ENCODE measurements at regions not wholly inside any gene's neighbourhood (a gene's known extent, or its start where the extent isn't known, plus 50 kb on each side); places are given as distances from the start of the nearest gene placed in this dataset.

DNA sequence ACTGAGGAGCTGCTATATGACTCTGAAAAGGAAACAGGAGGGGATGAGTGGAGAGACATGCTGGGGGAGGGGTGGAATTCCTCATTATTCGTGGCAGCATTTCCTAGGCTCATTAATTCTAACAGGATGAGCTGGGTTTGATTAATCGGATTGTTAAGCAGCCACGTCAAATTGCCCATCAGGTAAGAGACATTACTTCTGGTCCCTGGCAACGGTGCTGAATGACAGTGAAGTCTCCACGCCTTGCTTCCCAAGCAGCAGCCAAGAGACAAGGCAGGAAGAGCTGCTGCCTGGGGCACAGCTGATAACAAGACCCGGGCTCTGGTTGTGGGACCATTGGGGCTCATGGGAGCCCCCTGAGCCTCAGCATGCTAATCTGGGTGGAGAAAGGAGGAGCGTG, 86.6 kb downstream of the MARCHF4 start:
- no peak for DNase-seq

DNA sequence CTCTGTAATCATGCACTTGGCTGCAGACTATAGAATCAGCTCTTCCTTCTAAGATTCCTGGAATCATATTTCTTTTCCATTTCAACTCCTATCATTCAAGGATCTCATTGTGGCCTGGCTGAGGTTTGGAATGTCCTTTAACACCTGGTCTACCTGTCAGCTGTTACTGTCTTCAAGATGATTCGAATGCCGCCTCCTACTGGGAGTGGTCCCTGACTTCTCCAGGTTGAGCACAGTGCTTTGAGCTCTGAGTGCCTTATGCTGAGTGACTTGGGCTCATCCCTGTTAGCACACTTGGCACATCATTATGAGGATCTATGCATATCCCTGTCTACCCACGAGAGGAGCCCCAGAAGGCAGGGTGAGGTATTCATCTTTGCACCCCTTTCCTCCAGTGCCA, 87.6 kb downstream of the MARCHF4 start:
- DNase-seq, result no peak

DNA sequence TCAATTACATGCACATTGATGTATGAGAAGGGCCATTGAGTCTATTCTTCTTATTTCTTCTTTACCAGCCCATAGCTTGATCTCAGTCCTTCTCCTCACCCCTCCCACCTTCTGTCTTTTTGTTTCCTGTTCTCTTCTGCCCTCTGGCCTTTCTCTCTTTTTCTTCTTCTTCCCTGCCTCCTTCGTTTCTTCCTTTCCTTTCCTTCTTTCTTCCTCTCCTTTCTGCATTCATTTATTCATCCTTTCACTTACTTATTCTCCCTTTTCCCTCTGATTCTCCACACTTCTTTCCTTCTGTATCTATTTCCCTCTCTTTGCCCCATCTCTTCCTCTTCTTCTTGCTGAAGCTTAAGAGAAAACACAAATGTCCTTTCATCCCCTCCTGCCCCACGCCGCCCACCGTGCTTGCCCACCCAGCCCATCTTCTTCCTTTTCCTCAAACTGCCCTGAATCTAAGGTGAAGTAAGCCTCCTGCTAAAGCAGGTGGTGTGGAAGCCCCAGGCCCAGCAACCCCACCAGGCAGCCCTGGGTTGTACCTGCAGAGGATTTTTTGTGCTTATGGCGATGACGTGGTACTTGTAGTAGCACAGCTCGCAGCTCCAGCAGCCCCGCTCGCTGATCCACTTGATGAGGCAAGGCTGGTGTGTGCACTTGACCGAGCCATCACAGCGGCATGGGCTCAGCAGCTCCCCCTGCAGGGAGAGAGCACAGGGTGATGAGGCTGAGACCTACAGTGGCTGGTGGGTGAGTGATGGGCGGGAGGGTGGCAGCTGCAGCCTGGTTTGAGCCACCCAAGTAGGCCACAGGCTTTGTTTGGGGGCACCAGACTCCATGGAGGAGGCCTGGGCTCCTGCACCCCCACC, 89.0 kb downstream of the MARCHF4 start:
- no peak for DNase-seq

GRCh38 chr2:216281876-216282275, 90.4 kb downstream of the MARCHF4 start:
- DNase-seq, result no peak

DNA sequence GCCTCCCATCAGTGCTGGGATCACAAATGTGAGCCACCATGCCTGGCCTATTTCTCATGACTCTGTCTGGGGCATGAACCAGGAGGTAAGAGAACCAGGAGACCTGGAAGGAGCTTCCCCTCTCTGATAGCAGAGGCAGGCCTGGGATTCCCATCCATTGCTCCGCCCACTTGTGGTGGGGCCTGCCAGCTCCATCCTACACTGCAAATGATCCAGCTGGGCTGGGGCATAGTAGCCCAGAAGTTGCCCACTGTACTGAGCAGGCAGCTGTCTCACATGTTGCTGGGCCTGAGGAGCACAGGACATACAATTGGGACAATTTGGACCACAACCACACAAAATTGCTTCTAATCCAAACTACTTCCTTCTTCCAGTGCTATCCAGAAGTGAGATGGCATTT, 91.0 kb downstream of the MARCHF4 start:
- no peak for DNase-seq

DNA sequence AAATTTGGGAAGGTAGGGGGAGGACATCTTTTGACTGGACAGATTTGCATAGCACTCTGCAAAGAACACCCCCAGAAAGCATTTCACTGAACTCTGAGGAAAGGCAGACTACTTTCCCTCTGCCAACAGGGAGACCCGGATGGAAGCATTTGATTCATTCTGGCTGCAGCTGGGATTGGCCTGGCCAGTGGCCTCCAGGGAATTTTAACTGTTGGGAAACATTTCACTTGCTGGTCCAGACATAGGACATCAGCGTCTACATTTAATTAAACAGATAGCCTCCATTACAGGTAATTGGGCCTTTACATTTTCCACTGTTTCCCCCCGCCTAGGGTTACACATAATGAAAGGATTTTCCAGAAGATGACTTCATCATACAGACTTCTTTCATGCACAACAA, 92.8 kb downstream of the MARCHF4 start:
- DNase-seq, result no peak

- DNase-seq, result no peak
Measured at GRCh38 chr2:216279031-216279430, 93.3 kb downstream of the MARCHF4 start.

GRCh38 chr2:216275890-216276289, 96.4 kb downstream of the MARCHF4 start:
- DNase-seq, result no peak

DNA sequence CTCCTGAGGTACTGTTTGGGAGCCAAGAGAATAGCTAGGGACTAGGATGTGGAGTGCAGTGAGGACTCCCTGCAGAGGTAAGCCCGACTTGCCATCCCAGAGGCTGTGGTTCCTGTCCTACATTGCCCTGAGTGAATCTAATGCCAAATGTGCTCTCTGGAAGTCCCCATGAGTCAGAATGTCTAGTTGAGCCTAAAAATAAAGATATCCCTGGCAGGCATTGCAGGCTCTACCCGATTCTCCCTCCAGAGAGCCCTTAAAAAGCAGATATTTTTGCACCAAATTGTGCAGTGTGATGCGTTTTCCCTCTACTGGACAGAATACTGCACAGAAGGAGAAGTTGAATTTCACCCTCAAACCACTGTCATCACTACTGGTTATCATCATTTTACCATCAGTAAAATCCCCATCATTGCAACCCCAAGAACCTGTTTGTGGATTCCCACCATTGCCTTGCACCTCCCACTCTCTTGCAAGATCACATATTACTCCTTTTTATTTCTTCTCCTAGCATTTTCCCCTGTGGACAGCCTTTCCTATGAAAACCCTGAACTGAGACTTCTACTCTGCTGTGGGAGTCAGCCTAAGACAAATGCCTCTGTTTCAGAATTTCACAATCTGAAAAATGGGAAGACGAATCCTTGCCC, 98.0 kb downstream of the MARCHF4 start:
- no peak for DNase-seq

GRCh38 chr2:216261042-216261537, 111.2 kb downstream of the MARCHF4 start:
- DNase-seq, result no peak

GRCh38 chr2:216260629-216261028, 111.7 kb downstream of the MARCHF4 start:
- DNase-seq, result no peak

DNA sequence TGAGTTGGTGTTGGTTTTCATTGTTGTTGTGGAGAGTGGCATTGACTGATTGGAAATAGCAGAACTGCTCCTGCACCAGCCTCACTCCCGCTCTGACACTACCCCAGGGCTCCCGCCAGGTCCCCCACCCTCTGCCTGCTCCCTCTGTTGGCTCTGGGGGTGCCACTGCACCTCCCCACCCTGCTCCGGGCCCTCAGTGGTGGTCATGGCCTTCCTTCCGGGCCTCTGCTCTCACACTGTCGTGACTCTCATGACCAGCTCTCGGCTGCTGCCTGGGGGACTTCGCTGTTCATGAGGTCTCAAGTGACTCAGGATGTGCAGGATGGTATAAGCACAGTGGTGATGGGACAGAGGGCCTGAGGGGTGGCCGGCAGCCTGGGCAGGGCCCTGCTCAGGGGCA, 113.2 kb downstream of the MARCHF4 start:
- no peak for DNase-seq

DNA sequence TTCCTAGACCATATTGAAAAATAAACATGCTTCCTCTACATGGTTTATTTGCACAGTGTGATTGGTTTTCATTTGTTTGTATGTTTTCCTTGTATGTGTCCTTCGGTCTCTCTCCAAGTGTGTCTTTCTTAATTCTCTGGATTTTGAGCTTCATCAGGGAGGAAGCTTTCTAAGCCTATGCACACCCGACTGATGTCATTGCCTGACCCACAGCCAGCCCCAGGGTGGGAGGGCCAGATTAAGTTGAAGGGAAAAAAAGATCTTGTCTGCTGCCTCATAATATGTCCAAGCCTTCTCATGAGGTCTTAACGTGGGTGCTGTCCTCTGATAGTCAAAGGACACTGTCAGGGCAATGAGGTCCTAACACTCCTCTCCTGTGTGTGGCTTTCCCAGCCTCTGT, 115.2 kb downstream of the MARCHF4 start:
- no peak for DNase-seq

All from SHP77 (cell line).